ENCODE measurements at regions not wholly inside any gene's neighbourhood (a gene's known extent, or its start where the extent isn't known, plus 50 kb on each side); places are given as distances from the start of the nearest gene placed in this dataset.

- H3K4me1 ChIP-seq: peaks cover 14% of the 10 kb centered on the region
- DNase-seq (ENCODE audit: low read depth in 1 of 2, low spot score in 1 of 2) (no peak), ATAC-seq (no peak), FAIRE-seq (no peak)
- POLR2A ChIA-PET: no interaction called here
- H3K4me3 ChIP-seq: no peak overlapping the region
- no peak overlapping the region for H3K27ac ChIP-seq
- no peak overlapping the region for H3K4me2 ChIP-seq
- 69% methylated on average over 18 of the region's 18 CpGs for WGBS (ENCODE audit: missing lambda C conversion rate)
- no peak for TF ChIP-seq CBX8 (IDR thresholded peaks at IDR 0.05)
- no peak for TF ChIP-seq PBX3 (IDR thresholded peaks at IDR 0.05)
- TF ChIP-seq, protein P1, sequence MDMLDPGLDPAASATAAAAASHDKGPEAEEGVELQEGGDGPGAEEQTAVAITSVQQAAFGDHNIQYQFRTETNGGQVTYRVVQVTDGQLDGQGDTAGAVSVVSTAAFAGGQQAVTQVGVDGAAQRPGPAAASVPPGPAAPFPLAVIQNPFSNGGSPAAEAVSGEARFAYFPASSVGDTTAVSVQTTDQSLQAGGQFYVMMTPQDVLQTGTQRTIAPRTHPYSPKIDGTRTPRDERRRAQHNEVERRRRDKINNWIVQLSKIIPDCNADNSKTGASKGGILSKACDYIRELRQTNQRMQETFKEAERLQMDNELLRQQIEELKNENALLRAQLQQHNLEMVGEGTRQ (IDR thresholded peaks at IDR 0.05): no peak
- no peak for TF ChIP-seq CHD2 (IDR thresholded peaks at IDR 0.05; ENCODE audit: low read length, partially characterized antibody)
- no peak for TF ChIP-seq E2F6 (IDR thresholded peaks at IDR 0.05; ENCODE audit: borderline replicate concordance, low read depth)
- TF ChIP-seq CTCF (IDR thresholded peaks at IDR 0.05): no peak
- no peak for TF ChIP-seq JUNB (IDR thresholded peaks at IDR 0.05)
- peaks cover 2% of the 10 kb centered on the region; the same call in 1 of the 3 replicates for H3K9me3 ChIP-seq
- CTCF ChIA-PET: no interaction called here
Observed at GRCh38 chr10:133013463-133013862, 71.1 kb upstream of the CFAP46 start.

GRCh38 chr10:133012573-133013359 lies 70.4 kb upstream of the CFAP46 start:
- FAIRE-seq (no peak), DNase-seq (ENCODE audit: low read depth in 1 of 2, low spot score in 1 of 2) (no peak), ATAC-seq (no peak)
- H3K4me2 ChIP-seq: no peak overlapping the region
- ChIA-PET POLR2A (no interaction called here), CTCF (interaction anchor here (1.0 kb wide), 1 partner anchor 11 kb away, joined by 4 read pairs; no protein-coding TSS in a partner anchor)
- no peak overlapping the region for H3K27ac ChIP-seq
- TF ChIP-seq FOSB (CRISPR knock-in tag; IDR thresholded peaks at IDR 0.05) (no peak), GATA3 (IDR thresholded peaks at IDR 0.05; ENCODE audit: borderline replicate concordance) (no peak), CBX8 (IDR thresholded peaks at IDR 0.05) (no peak), FOSL2 (IDR thresholded peaks at IDR 0.05) (no peak), FOSL2 (CRISPR knock-in tag; IDR thresholded peaks at IDR 0.05) (peak; percentile 29; the same call in 1 of the 2 replicates)
- H3K4me1 ChIP-seq: peaks cover 14% of the 10 kb centered on the region
- peaks cover 2% of the 10 kb centered on the region; the same call in 1 of the 3 replicates for H3K9me3 ChIP-seq
- WGBS (ENCODE audit: missing lambda C conversion rate): 79% methylated on average over 53 of the region's 58 CpGs
- no peak overlapping the region for H3K4me3 ChIP-seq

DNA sequence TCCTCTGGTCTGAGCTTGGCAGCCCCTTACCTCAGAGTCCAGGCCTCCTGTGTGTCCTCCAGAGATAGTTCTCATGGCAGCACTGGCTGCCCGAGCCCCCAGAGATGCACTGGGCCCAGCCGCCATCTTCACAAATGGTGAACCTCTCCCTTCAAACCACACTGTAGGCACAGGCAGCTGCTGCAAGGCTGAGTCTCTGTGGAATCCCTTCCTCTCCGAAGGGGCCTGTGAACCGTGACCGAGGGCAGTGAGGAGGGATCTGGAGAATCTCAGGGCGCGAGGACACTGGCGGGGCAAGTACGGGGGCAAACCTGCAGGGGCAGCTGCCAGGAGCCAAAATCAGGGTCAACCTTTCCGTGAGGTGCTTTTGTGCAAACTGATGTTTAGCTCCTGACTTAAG lies 69.5 kb upstream of the CFAP46 start:
- H3K4me3 ChIP-seq: no peak overlapping the region
- FAIRE-seq: no peak
- CTCF ChIA-PET: no interaction called here
- H3K4me2 ChIP-seq: no peak overlapping the region
- POLR2A ChIA-PET: no interaction called here
- ATAC-seq: no peak
- 84% methylated on average over 10 of the region's 10 CpGs for WGBS (ENCODE audit: missing lambda C conversion rate)
- peaks cover 14% of the 10 kb centered on the region for H3K4me1 ChIP-seq
- peaks cover 2% of the 10 kb centered on the region; the same call in 1 of the 3 replicates for H3K9me3 ChIP-seq
- H3K27ac ChIP-seq: no peak overlapping the region
- no peak for DNase-seq (ENCODE audit: low read depth in 1 of 2, low spot score in 1 of 2)
- TF ChIP-seq POLR2AphosphoS2 (conservative IDR thresholded peaks at IDR 0.05; ENCODE audit: low read length): no peak
- no peak for TF ChIP-seq HOXB13 (CRISPR knock-in tag; IDR thresholded peaks at IDR 0.05; ENCODE audit: low read depth)
- TF ChIP-seq ZC3H11A (IDR thresholded peaks at IDR 0.05): no peak
- no peak for TF ChIP-seq ZNF302 (CRISPR knock-in tag; IDR thresholded peaks at IDR 0.05)
- no peak for TF ChIP-seq PHF8 (IDR thresholded peaks at IDR 0.05; ENCODE audit: borderline replicate concordance, low read depth)
- no peak for TF ChIP-seq FOSB (CRISPR knock-in tag; IDR thresholded peaks at IDR 0.05)
- no peak for TF ChIP-seq TFCP2L1 (CRISPR knock-in tag; IDR thresholded peaks at IDR 0.05)
- no peak for TF ChIP-seq ELK1 (IDR thresholded peaks at IDR 0.05; ENCODE audit: low read depth, low read length)
- TF ChIP-seq RCOR1 (IDR thresholded peaks at IDR 0.05; ENCODE audit: low read depth, low read length): no peak
- TF ChIP-seq CTCF (IDR thresholded peaks at IDR 0.05): no peak
- TF ChIP-seq MYC (IDR thresholded peaks at IDR 0.05; ENCODE audit: borderline replicate concordance, low read length): no peak
- no peak for TF ChIP-seq EP300 (IDR thresholded peaks at IDR 0.05)
- TF ChIP-seq JUN (IDR thresholded peaks at IDR 0.05): no peak
- no peak for TF ChIP-seq HOXB5 (CRISPR knock-in tag; IDR thresholded peaks at IDR 0.05)
- TF ChIP-seq SREBF2 (IDR thresholded peaks at IDR 0.05): no peak
- TF ChIP-seq, protein P1 (IDR thresholded peaks at IDR 0.05): no peak
- no peak for TF ChIP-seq RAD21 (conservative IDR thresholded peaks at IDR 0.05 in 1 of 2, IDR thresholded peaks at IDR 0.05 in 1 of 2)

All from A549 (cell line).